Liver (tissue), 3 donors: ENCODE measurements at regions not wholly inside any gene's neighbourhood (a gene's known extent, or its start where the extent isn't known, plus 50 kb on each side); places are given as distances from the start of the nearest gene placed in this dataset.

ENCODE experiments used
- EGR1 ChIP-seq, 2 donors: IDR thresholded peaks; 2 replicates each; pipeline ENCODE4 v1.6.1; 2016 to 2018; ENCODE audit warnings: antibody characterized with exemption in 2 of 2, low read depth in 2 of 2
- FOXA1 ChIP-seq: IDR thresholded peaks from 2 replicates; pipeline ENCODE4 v1.6.1; 2016; ENCODE audit warnings: antibody characterized with exemption
- JUND ChIP-seq, 2 donors: IDR thresholded peaks; 2 replicates each; pipeline ENCODE4 v1.6.1; 2016; ENCODE audit warnings: antibody characterized with exemption in 2 of 2
- NR2F2 ChIP-seq: IDR thresholded peaks from 2 replicates; pipeline ENCODE4 v1.6.1; 2016; ENCODE audit warnings: antibody characterized with exemption
- RAD21 ChIP-seq, 2 donors: IDR thresholded peaks; 2 replicates each; pipeline ENCODE4 v1.6.1; 2016; ENCODE audit warnings: antibody characterized with exemption in 2 of 2, mild to moderate bottlenecking in 2 of 2
- RXRA ChIP-seq, 2 donors: IDR thresholded peaks; 2 replicates each; pipeline ENCODE4 v1.6.1; 2017 to 2018; ENCODE audit warnings: antibody characterized with exemption in 2 of 2, mild to moderate bottlenecking in 1 of 2
- SP1 ChIP-seq: IDR thresholded peaks from 2 replicates; pipeline ENCODE4 v1.6.1; 2018; ENCODE audit warnings: antibody characterized with exemption, mild to moderate bottlenecking
- TAF1 ChIP-seq: conservative IDR thresholded peaks from 2 replicates; pipeline ENCODE4 v1.6.1; 2016; ENCODE audit warnings: antibody characterized with exemption, mild to moderate bottlenecking
- YY1 ChIP-seq: IDR thresholded peaks from 2 replicates; pipeline ENCODE4 v1.6.1; 2016; ENCODE audit warnings: antibody characterized with exemption, mild to moderate bottlenecking
- TF ChIP-seq, protein P1 (sequence below): fragments of 150-350 bp; IDR thresholded peaks from 2 replicates; pipeline ENCODE4 v1.5.1; 2017; ENCODE audit warnings: improper control_type of control experiment, low read depth, low read length; ENCODE audit not compliant: missing input control
- TF ChIP-seq, protein P2 (sequence below): IDR thresholded peaks from 2 replicates; pipeline ENCODE4 v1.6.1; 2016; ENCODE audit warnings: antibody characterized with exemption, mild to moderate bottlenecking
- TF ChIP-seq, protein P3 (sequence below): IDR thresholded peaks from 2 replicates; pipeline ENCODE4 v1.6.1; 2016; ENCODE audit warnings: antibody characterized with exemption
- TF ChIP-seq, protein P4 (sequence below): IDR thresholded peaks from 2 replicates; pipeline ENCODE4 v1.6.1; 2016; ENCODE audit warnings: antibody characterized with exemption
- TF ChIP-seq, protein P5 (sequence below): IDR thresholded peaks from 2 replicates; pipeline ENCODE4 v1.6.1; 2016; ENCODE audit warnings: antibody characterized with exemption
- donor health status: healthy.
- donor health status: healthy.

DNA sequence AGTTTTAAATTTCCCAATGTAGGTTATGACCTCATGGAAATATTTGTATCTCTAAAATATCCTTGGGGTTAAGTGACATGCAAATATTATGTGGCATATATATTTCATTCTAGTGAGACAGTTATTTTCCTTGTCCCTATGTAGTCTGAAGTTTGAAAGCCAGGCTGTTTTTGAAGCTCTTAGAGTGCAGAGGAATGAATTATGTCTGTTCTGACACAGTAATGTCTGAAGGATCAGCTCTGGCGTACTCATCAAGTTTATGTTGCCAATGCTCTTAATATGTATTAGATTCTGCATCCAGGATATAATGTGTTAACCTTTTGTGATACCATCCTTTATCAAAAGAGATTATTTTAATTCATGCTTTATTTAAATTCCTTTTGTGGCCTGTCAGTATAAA is 355.8 kb downstream of the PCDH7 start:
- TF ChIP-seq, protein P1, sequence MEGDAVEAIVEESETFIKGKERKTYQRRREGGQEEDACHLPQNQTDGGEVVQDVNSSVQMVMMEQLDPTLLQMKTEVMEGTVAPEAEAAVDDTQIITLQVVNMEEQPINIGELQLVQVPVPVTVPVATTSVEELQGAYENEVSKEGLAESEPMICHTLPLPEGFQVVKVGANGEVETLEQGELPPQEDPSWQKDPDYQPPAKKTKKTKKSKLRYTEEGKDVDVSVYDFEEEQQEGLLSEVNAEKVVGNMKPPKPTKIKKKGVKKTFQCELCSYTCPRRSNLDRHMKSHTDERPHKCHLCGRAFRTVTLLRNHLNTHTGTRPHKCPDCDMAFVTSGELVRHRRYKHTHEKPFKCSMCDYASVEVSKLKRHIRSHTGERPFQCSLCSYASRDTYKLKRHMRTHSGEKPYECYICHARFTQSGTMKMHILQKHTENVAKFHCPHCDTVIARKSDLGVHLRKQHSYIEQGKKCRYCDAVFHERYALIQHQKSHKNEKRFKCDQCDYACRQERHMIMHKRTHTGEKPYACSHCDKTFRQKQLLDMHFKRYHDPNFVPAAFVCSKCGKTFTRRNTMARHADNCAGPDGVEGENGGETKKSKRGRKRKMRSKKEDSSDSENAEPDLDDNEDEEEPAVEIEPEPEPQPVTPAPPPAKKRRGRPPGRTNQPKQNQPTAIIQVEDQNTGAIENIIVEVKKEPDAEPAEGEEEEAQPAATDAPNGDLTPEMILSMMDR: no peak
- TF ChIP-seq, protein P2, sequence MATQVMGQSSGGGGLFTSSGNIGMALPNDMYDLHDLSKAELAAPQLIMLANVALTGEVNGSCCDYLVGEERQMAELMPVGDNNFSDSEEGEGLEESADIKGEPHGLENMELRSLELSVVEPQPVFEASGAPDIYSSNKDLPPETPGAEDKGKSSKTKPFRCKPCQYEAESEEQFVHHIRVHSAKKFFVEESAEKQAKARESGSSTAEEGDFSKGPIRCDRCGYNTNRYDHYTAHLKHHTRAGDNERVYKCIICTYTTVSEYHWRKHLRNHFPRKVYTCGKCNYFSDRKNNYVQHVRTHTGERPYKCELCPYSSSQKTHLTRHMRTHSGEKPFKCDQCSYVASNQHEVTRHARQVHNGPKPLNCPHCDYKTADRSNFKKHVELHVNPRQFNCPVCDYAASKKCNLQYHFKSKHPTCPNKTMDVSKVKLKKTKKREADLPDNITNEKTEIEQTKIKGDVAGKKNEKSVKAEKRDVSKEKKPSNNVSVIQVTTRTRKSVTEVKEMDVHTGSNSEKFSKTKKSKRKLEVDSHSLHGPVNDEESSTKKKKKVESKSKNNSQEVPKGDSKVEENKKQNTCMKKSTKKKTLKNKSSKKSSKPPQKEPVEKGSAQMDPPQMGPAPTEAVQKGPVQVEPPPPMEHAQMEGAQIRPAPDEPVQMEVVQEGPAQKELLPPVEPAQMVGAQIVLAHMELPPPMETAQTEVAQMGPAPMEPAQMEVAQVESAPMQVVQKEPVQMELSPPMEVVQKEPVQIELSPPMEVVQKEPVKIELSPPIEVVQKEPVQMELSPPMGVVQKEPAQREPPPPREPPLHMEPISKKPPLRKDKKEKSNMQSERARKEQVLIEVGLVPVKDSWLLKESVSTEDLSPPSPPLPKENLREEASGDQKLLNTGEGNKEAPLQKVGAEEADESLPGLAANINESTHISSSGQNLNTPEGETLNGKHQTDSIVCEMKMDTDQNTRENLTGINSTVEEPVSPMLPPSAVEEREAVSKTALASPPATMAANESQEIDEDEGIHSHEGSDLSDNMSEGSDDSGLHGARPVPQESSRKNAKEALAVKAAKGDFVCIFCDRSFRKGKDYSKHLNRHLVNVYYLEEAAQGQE: no peak
- TF ChIP-seq EGR1 (IDR thresholded peaks at IDR 0.05; ENCODE audit: low read depth in 2 of 2) (no peak), RXRA (IDR thresholded peaks at IDR 0.05) (no peak), TAF1 (no peak), SP1 (no peak), YY1 (no peak), NR2F2 (no peak), FOXA1 (no peak), RAD21 (IDR thresholded peaks at IDR 0.05) (no peak), JUND (IDR thresholded peaks at IDR 0.05) (no peak)
- TF ChIP-seq, protein P3, sequence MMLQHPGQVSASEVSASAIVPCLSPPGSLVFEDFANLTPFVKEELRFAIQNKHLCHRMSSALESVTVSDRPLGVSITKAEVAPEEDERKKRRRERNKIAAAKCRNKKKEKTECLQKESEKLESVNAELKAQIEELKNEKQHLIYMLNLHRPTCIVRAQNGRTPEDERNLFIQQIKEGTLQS: no peak
- TF ChIP-seq, protein P4, sequence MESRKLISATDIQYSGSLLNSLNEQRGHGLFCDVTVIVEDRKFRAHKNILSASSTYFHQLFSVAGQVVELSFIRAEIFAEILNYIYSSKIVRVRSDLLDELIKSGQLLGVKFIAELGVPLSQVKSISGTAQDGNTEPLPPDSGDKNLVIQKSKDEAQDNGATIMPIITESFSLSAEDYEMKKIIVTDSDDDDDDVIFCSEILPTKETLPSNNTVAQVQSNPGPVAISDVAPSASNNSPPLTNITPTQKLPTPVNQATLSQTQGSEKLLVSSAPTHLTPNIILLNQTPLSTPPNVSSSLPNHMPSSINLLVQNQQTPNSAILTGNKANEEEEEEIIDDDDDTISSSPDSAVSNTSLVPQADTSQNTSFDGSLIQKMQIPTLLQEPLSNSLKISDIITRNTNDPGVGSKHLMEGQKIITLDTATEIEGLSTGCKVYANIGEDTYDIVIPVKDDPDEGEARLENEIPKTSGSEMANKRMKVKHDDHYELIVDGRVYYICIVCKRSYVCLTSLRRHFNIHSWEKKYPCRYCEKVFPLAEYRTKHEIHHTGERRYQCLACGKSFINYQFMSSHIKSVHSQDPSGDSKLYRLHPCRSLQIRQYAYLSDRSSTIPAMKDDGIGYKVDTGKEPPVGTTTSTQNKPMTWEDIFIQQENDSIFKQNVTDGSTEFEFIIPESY: no peak
- TF ChIP-seq, protein P5, sequence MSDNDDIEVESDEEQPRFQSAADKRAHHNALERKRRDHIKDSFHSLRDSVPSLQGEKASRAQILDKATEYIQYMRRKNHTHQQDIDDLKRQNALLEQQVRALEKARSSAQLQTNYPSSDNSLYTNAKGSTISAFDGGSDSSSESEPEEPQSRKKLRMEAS: no peak
